Smooth muscle cell (in vitro differentiated cells): ENCODE measurements at regions not wholly inside any gene's neighbourhood (a gene's known extent, or its start where the extent isn't known, plus 50 kb on each side); places are given as distances from the start of the nearest gene placed in this dataset.

Experiments used
- DNase-seq: peaks from one replicate; lab custom pipeline; 2025; ENCODE audit not compliant: unreplicated experiment; lab: John Stamatoyannopoulos, UW
- H2AFZ ChIP-seq: fragments of 200-600 bp; sonication (generic); 2 replicates; pipeline ENCODE4 v1.6.0; 2016; ENCODE audit warnings: antibody characterized with exemption, low read depth, mild to moderate bottlenecking
- H3F3A ChIP-seq: fragments of 200-600 bp; sonication (generic); 2 replicates; pipeline ENCODE4 v1.6.0; 2017; ENCODE audit warnings: antibody characterized with exemption, low read depth
- H3K27ac ChIP-seq: fragments of 200-600 bp; sonication (generic); 2 replicates; pipeline ENCODE4 v1.5.1; 2016; ENCODE audit warnings: low read depth, mild to moderate bottlenecking
- H3K27me3 ChIP-seq: fragments of 200-600 bp; sonication (generic); 2 replicates; pipeline ENCODE4 v1.6.1; 2016; ENCODE audit warnings: low read depth, mild to moderate bottlenecking
- H3K36me3 ChIP-seq: fragments of 200-600 bp; sonication (generic); 2 replicates; pipeline ENCODE4 v1.5.1; 2016; ENCODE audit warnings: low read depth
- H3K4me1 ChIP-seq: fragments of 200-600 bp; sonication (generic); 2 replicates; pipeline ENCODE4 v1.5.1; 2016; ENCODE audit warnings: low read depth
- H3K4me2 ChIP-seq: fragments of 200-600 bp; sonication (generic); 2 replicates; pipeline ENCODE4 v1.6.0; 2016; ENCODE audit warnings: mild to moderate bottlenecking
- H3K4me3 ChIP-seq: fragments of 200-600 bp; sonication (generic); 2 replicates; pipeline ENCODE4 v1.5.1; 2016; ENCODE audit warnings: mild to moderate bottlenecking
- H3K79me2 ChIP-seq: fragments of 200-600 bp; sonication (generic); 2 replicates; pipeline ENCODE4 v1.6.0; 2016; ENCODE audit warnings: low read depth, mild to moderate bottlenecking
- H3K9ac ChIP-seq: fragments of 200-600 bp; sonication (generic); 2 replicates; pipeline ENCODE4 v1.6.0; 2016; ENCODE audit warnings: low read depth
- H3K9me3 ChIP-seq: fragments of 200-600 bp; sonication (generic); replicated peaks from 2 replicates; pipeline ENCODE4 v1.5.1; 2016; ENCODE audit warnings: low read depth
- H4K20me1 ChIP-seq: fragments of 200-600 bp; sonication (generic); 2 replicates; pipeline ENCODE4 v1.6.0; 2016; ENCODE audit warnings: low read depth
- CTCF ChIP-seq: fragments of 200-600 bp; sonication (generic); IDR thresholded peaks from 2 replicates; pipeline ENCODE4 v1.5.1; 2017; ENCODE audit warnings: borderline replicate concordance, mild to moderate bottlenecking, antibody characterized with exemption; ENCODE audit not compliant: insufficient read depth, poor library complexity, severe bottlenecking
- WGBS: methylation state at CpG from one replicate; pipeline ENCODE4 v1.1.7; 2016; ENCODE audit warnings: low lambda C conversion rate; 5-methylcytosine and 5-hydroxymethylcytosine counted together

- Histone ChIP-seq H3K4me2 (no peak overlapping the region), H3K4me1 (no peaks in the 10 kb centered on the region), H3K36me3 (no peaks in the 10 kb centered on the region), H4K20me1 (no peaks in the 10 kb centered on the region), H3K27ac (no peak overlapping the region), H2AFZ (no peak overlapping the region), H3F3A (no peaks in the 10 kb centered on the region), H3K4me3 (no peak overlapping the region), H3K27me3 (no peaks in the 10 kb centered on the region), H3K9ac (no peak overlapping the region), H3K9me3 (no peaks in the 10 kb centered on the region), H3K79me2 (no peaks in the 10 kb centered on the region)
- no peak for TF ChIP-seq CTCF
- WGBS: 70% methylated on average over 1 of the region's 1 CpG
- DNase-seq: no peak
Measured at GRCh38 chr4:156693557-156693956, 278.0 kb downstream of the PDGFC start.

- H3K36me3 ChIP-seq: no peaks in the 10 kb centered on the region
- H3K27ac ChIP-seq: no peak overlapping the region
- H3K9ac ChIP-seq: no peak overlapping the region
- H3K4me2 ChIP-seq: no peak overlapping the region
- H3K9me3 ChIP-seq: no peaks in the 10 kb centered on the region
- no peak overlapping the region for H2AFZ ChIP-seq
- no peaks in the 10 kb centered on the region for H4K20me1 ChIP-seq
- no peak for DNase-seq
- H3K79me2 ChIP-seq: no peaks in the 10 kb centered on the region
- H3K4me3 ChIP-seq: no peak overlapping the region
- no peak for TF ChIP-seq CTCF
- WGBS: 75% methylated on average over 1 of the region's 1 CpG
- no peaks in the 10 kb centered on the region for H3F3A ChIP-seq
- no peaks in the 10 kb centered on the region for H3K27me3 ChIP-seq
- H3K4me1 ChIP-seq: no peaks in the 10 kb centered on the region
Measured at GRCh38 chr4:156692016-156692415, 279.6 kb downstream of the PDGFC start.

GRCh38 chr4:156690572-156690971 lies 281.0 kb downstream of the PDGFC start:
- H3K27me3 ChIP-seq: no peaks in the 10 kb centered on the region
- no peaks in the 10 kb centered on the region for H3K79me2 ChIP-seq
- WGBS: 100% methylated on average over 2 of the region's 2 CpGs
- no peaks in the 10 kb centered on the region for H3F3A ChIP-seq
- H3K4me2 ChIP-seq: no peak overlapping the region
- no peak overlapping the region for H3K9ac ChIP-seq
- no peaks in the 10 kb centered on the region for H3K9me3 ChIP-seq
- H3K36me3 ChIP-seq: no peaks in the 10 kb centered on the region
- H3K4me1 ChIP-seq: no peaks in the 10 kb centered on the region
- H4K20me1 ChIP-seq: no peaks in the 10 kb centered on the region
- DNase-seq: no peak
- no peak for TF ChIP-seq CTCF
- no peak overlapping the region for H3K4me3 ChIP-seq
- no peak overlapping the region for H2AFZ ChIP-seq
- H3K27ac ChIP-seq: no peak overlapping the region

GRCh38 chr4:156686120-156686519 lies 285.5 kb downstream of the PDGFC start:
- no peaks in the 10 kb centered on the region for H3K79me2 ChIP-seq
- peak overlapping the region; percentile 17 for H2AFZ ChIP-seq
- no peaks in the 10 kb centered on the region for H3K9me3 ChIP-seq
- no peaks in the 10 kb centered on the region for H3F3A ChIP-seq
- H3K4me1 ChIP-seq: no peaks in the 10 kb centered on the region
- no peak for DNase-seq
- peak overlapping the region; percentile 62 for H3K4me2 ChIP-seq
- peak overlapping the region; percentile 9 for H3K4me3 ChIP-seq
- H3K27me3 ChIP-seq: no peaks in the 10 kb centered on the region
- 47% methylated on average over 3 of the region's 3 CpGs for WGBS
- H3K9ac ChIP-seq: no peak overlapping the region
- peak overlapping the region; percentile 65 for H3K27ac ChIP-seq
- no peaks in the 10 kb centered on the region for H4K20me1 ChIP-seq
- no peaks in the 10 kb centered on the region for H3K36me3 ChIP-seq
- TF ChIP-seq CTCF: no peak
